ENCODE measurements at regions not wholly inside any gene's neighbourhood (a gene's known extent, or its start where the extent isn't known, plus 50 kb on each side); places are given as distances from the start of the nearest gene placed in this dataset.

DNA sequence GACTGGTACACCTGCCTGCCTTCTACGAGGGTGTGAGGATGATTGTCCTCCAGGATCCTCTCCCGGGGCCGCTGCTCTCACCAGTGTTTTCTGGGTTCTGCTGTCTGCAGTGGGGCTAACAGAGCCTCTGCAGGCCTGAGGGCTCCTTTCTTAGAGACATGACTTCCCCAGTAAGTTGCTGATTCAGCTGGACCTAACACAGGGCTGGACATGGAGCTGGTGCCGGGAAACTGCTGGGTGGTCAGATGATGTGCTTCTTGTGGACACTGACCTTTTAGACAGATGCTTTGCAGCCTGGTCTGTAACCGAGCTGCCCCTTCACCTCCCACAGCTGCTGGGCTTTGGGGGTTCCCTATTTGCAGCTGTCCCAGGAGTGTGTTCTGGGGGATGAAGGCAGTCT lies 71.5 kb downstream of the FOXL1 start:
- 88% methylated on average over 5 of the region's 5 CpGs for WGBS (ENCODE audit: insufficient coverage)
- Mint-ChIP-seq H3K27me3 (ENCODE audit: low read depth in 2 of 2) (peaks cover 16 to 18% of the 10 kb centered on the region in 2 donors), H3K36me3 (no peaks in the 10 kb centered on the region), H3K9me3 (no peaks in the 10 kb centered on the region), H3K4me3 (no peak overlapping the region), H3K27ac (no peak overlapping the region), H3K4me1 (no peaks in the 10 kb centered on the region)
- Histone ChIP-seq H3K4me1 (ENCODE audit: control insufficient read depth, insufficient read depth, low read length) (no peaks in the 10 kb centered on the region), H3K9me3 (ENCODE audit: control insufficient read depth, insufficient read depth, low read length) (no peaks in the 10 kb centered on the region), H3K27ac (ENCODE audit: low read length) (no peak overlapping the region), H3K4me3 (ENCODE audit: low read length) (no peak overlapping the region), H3K36me3 (ENCODE audit: control insufficient read depth, insufficient read depth, low read length) (no peaks in the 10 kb centered on the region), H3K27me3 (ENCODE audit: control insufficient read depth, insufficient read depth, low read length) (no peaks in the 10 kb centered on the region)
- intact Hi-C loops (cut with micrococcal nuclease) = no loop called here
- TF ChIP-seq CTCF (IDR thresholded peaks at IDR 0.05) = no peak
- DNase-seq (no peak), ATAC-seq (no peak)

- intact Hi-C loops (cut with micrococcal nuclease) = no loop called here
- Mint-ChIP-seq H3K36me3 (no peaks in the 10 kb centered on the region), H3K4me3 (no peak overlapping the region), H3K9me3 (no peaks in the 10 kb centered on the region), H3K27ac (no peak overlapping the region), H3K4me1 (no peaks in the 10 kb centered on the region), H3K27me3 (ENCODE audit: low read depth in 2 of 2) (peaks cover 12 to 18% of the 10 kb centered on the region in 2 donors)
- Histone ChIP-seq H3K4me1 (ENCODE audit: control insufficient read depth, insufficient read depth, low read length) (no peaks in the 10 kb centered on the region), H3K27me3 (ENCODE audit: control insufficient read depth, insufficient read depth, low read length) (no peaks in the 10 kb centered on the region), H3K9me3 (ENCODE audit: control insufficient read depth, insufficient read depth, low read length) (no peaks in the 10 kb centered on the region), H3K4me3 (ENCODE audit: low read length) (no peak overlapping the region), H3K27ac (ENCODE audit: low read length) (no peak overlapping the region), H3K36me3 (ENCODE audit: control insufficient read depth, insufficient read depth, low read length) (no peaks in the 10 kb centered on the region)
- ATAC-seq (no peak), DNase-seq (no peak)
- WGBS (ENCODE audit: insufficient coverage) = 91% methylated on average over 7 of the region's 9 CpGs
- no peak for TF ChIP-seq CTCF (IDR thresholded peaks at IDR 0.05)
Observed at GRCh38 chr16:86651013-86651627, 72.8 kb downstream of the FOXL1 start.

- no peaks in the 10 kb centered on the region for H3K27me3 ChIP-seq (ENCODE audit: control insufficient read depth, insufficient read depth, low read length)
- ATAC-seq = no peak
- H3K4me1 ChIP-seq (ENCODE audit: control insufficient read depth, insufficient read depth, low read length) = no peaks in the 10 kb centered on the region
- Mint-ChIP-seq H3K36me3 (no peaks in the 10 kb centered on the region), H3K27me3 (ENCODE audit: low read depth in 2 of 2) (peaks cover 10 to 18% of the 10 kb centered on the region in 2 donors), H3K4me3 (no peak overlapping the region), H3K27ac (no peak overlapping the region), H3K9me3 (no peaks in the 10 kb centered on the region), H3K4me1 (no peaks in the 10 kb centered on the region)
- intact Hi-C loops (cut with micrococcal nuclease) = no loop called here
- no peak for DNase-seq
- no peak overlapping the region for H3K27ac ChIP-seq (ENCODE audit: low read length)
- H3K9me3 ChIP-seq (ENCODE audit: control insufficient read depth, insufficient read depth, low read length) = no peaks in the 10 kb centered on the region
- no peak for TF ChIP-seq CTCF (IDR thresholded peaks at IDR 0.05)
- 87% methylated on average over 6 of the region's 6 CpGs for WGBS (ENCODE audit: insufficient coverage)
- no peaks in the 10 kb centered on the region for H3K36me3 ChIP-seq (ENCODE audit: control insufficient read depth, insufficient read depth, low read length)
- no peak overlapping the region for H3K4me3 ChIP-seq (ENCODE audit: low read length)
Observed at GRCh38 chr16:86651823-86652222, 73.5 kb downstream of the FOXL1 start.

All from natural killer cell (primary cell).